Adrenal gland (tissue), 5 donors: ENCODE measurements at regions not wholly inside any gene's neighbourhood (a gene's known extent, or its start where the extent isn't known, plus 50 kb on each side); places are given as distances from the start of the nearest gene placed in this dataset.

ENCODE experiments used
- CTCF ChIP-seq, 6 experiments: fragments of 450-650 bp in 4 of 6; fragments of 200-600 bp in 2 of 6; sonication (generic) in 1 of 6; IDR thresholded peaks; 1 replicate in 5 of 6; 2 replicates in 1 of 6; pipeline versions ENCODE4 v1.5.1 to v1.8.0; 2016 to 2021; ENCODE audit warnings: antibody characterized with exemption in 6 of 6, mild to moderate bottlenecking in 2 of 6, moderate library complexity in 1 of 6
- POLR2A ChIP-seq, 2 donors: fragments of 450-650 bp; IDR thresholded peaks; one replicate each; pipeline ENCODE4 v1.6.1; 2017; ENCODE audit warnings: antibody characterized with exemption in 2 of 2, mild to moderate bottlenecking in 2 of 2, moderate library complexity in 1 of 2
- donor health status: DM: no; HTN: no; CAD: no.

DNA sequence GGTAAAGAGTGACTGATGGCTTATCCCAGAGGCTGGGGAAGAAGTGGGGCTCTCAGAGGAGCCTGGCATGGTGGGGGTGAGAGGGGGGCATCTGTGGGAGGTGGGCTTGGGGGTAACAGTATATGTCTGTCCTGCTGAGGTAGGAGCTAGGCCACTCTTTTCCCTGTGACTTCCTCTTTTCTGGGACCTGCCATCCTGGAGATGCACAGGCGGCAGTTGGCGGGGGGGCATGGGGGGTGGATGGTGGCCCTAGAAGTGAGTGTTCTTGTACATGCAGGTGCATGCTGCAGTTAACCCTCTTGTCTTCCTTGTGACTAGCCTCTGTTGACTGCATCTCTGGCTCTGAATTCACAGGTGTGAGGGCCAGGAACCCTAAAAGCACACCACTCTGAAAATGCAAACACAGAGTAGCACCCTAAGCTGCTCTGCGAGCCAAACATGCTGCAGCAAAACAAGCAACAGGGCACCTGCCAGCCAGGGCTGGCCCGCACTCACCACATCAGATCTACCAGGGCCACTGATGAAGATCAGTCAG is 123.8 kb upstream of the SHB start:
- no peak for TF ChIP-seq CTCF (IDR thresholded peaks at IDR 0.05)
- no peak for TF ChIP-seq POLR2A (IDR thresholded peaks at IDR 0.05)
